GM12891 (cell line): ENCODE measurements at regions not wholly inside any gene's neighbourhood (a gene's known extent, or its start where the extent isn't known, plus 50 kb on each side); places are given as distances from the start of the nearest gene placed in this dataset.

Source experiments
- DNase-seq: peaks from one replicate; pipeline ENCODE4 v3.0.0; 2011; ENCODE audit warnings: low spot score; ENCODE audit not compliant: insufficient read length
- FAIRE-seq: peaks from 2 replicates; lab custom pipeline; 2011; peaks lifted over from hg19 to GRCh38; lab: Jason Lieb, UNC
- PAX5 ChIP-seq: IDR thresholded peaks from 2 replicates; pipeline ENCODE4 v1.6.1; 2011; ENCODE audit warnings: low read length, moderate library complexity, mild to moderate bottlenecking; ENCODE audit not compliant: insufficient read depth, severe bottlenecking
- POLR2A ChIP-seq: IDR thresholded peaks from 2 replicates; pipeline ENCODE4 v1.6.1; 2011; ENCODE audit warnings: low read depth, low read length, control low read depth
- POLR2AphosphoS5 ChIP-seq: IDR thresholded peaks from 2 replicates; pipeline ENCODE4 v1.6.1; 2011; ENCODE audit warnings: low read depth, low read length, control low read depth
- POU2F2 ChIP-seq: IDR thresholded peaks from 2 replicates; pipeline ENCODE4 v1.6.1; 2011; ENCODE audit warnings: low read depth, mild to moderate bottlenecking, control low read depth, low read length, moderate library complexity
- SPI1 ChIP-seq: IDR thresholded peaks from 2 replicates; pipeline ENCODE4 v1.6.1; 2011; ENCODE audit warnings: low read depth, low read length, control low read depth
- TAF1 ChIP-seq: IDR thresholded peaks from 2 replicates; pipeline ENCODE4 v1.6.1; 2011; ENCODE audit warnings: low read depth, low read length, control low read depth

- TF ChIP-seq POLR2AphosphoS5 (no peak), POU2F2 (no peak), PAX5 (no peak), TAF1 (no peak), SPI1 (no peak), POLR2A (no peak)
Observed at GRCh38 chr20:43320536-43320935, 130.8 kb upstream of the PTPRT start.

GRCh38 chr20:43318755-43319297 is 129.1 kb upstream of the PTPRT start:
- TF ChIP-seq SPI1 (no peak), PAX5 (no peak), POLR2AphosphoS5 (no peak), POU2F2 (no peak), TAF1 (no peak), POLR2A (no peak)
- FAIRE-seq, result no peak
- DNase-seq, result no peak

More at GRCh38 chr20:43320536-43320935, 130.8 kb upstream of the PTPRT start:
- FAIRE-seq (no peak), DNase-seq (no peak)

GRCh38 chr20:43316271-43316670 is 126.6 kb upstream of the PTPRT start:
- DNase-seq (no peak), FAIRE-seq (no peak)
- TF ChIP-seq POU2F2, result no peak
- no peak for TF ChIP-seq PAX5
- TF ChIP-seq POLR2AphosphoS5, result no peak
- no peak for TF ChIP-seq POLR2A
- TF ChIP-seq TAF1, result no peak
- no peak for TF ChIP-seq SPI1

- TF ChIP-seq SPI1 (no peak), POLR2AphosphoS5 (no peak), POU2F2 (no peak), PAX5 (no peak), TAF1 (no peak), POLR2A (no peak)
- FAIRE-seq, result no peak
- no peak for DNase-seq
Observed at GRCh38 chr20:43309266-43309665, 119.6 kb upstream of the PTPRT start.

- FAIRE-seq (no peak), DNase-seq (no peak)
- no peak for TF ChIP-seq POLR2A
- no peak for TF ChIP-seq PAX5
- TF ChIP-seq TAF1, result no peak
- no peak for TF ChIP-seq SPI1
- TF ChIP-seq POLR2AphosphoS5, result no peak
- no peak for TF ChIP-seq POU2F2
Observed at GRCh38 chr20:43306837-43307236, 117.1 kb upstream of the PTPRT start.

GRCh38 chr20:43305749-43306148 is 116.0 kb upstream of the PTPRT start:
- DNase-seq (no peak), FAIRE-seq (no peak)
- TF ChIP-seq POLR2A, result no peak
- no peak for TF ChIP-seq PAX5
- no peak for TF ChIP-seq TAF1

GRCh38 chr20:43304598-43304997 is 114.9 kb upstream of the PTPRT start:
- FAIRE-seq (no peak), DNase-seq (no peak)
- TF ChIP-seq PAX5, result no peak
- no peak for TF ChIP-seq POLR2AphosphoS5

GRCh38 chr20:43302936-43303335 is 113.2 kb upstream of the PTPRT start:
- TF ChIP-seq TAF1 (no peak), SPI1 (no peak), POLR2A (no peak), POLR2AphosphoS5 (no peak)
- no peak for FAIRE-seq
- no peak for DNase-seq

GRCh38 chr20:43300901-43301300 is 111.2 kb upstream of the PTPRT start:
- TF ChIP-seq POLR2AphosphoS5 (no peak), TAF1 (no peak), POU2F2 (no peak), SPI1 (no peak), POLR2A (no peak), PAX5 (no peak)
- no peak for DNase-seq
- no peak for FAIRE-seq

- DNase-seq (no peak), FAIRE-seq (no peak)
- TF ChIP-seq TAF1 (no peak), PAX5 (no peak), POU2F2 (no peak)
Observed at GRCh38 chr20:43295781-43296180, 106.1 kb upstream of the PTPRT start.
